ENCODE measurements at regions not wholly inside any gene's neighbourhood (a gene's known extent, or its start where the extent isn't known, plus 50 kb on each side); places are given as distances from the start of the nearest gene placed in this dataset.

DNA sequence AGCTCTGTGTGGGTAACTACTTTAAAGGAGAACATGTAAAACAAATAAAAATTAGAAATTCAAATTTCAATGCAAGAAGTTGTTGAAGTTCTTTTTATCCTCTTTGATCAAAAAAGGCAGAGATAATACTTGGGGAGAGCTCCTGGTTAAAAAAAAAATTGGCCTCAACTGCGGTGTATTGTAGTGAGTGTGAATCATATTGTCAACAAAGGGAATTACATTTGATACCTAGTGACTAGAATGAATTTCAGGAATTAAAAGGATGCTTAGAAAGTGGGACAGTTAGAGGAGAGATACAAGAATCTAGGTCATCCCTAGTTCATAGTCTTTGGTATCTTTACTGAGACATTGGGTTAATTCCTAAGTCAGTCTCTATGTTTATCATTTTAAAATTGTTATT, 473.0 kb downstream of the CCDC85A start:
- H3K27ac ChIP-seq = no peak overlapping the region

DNA sequence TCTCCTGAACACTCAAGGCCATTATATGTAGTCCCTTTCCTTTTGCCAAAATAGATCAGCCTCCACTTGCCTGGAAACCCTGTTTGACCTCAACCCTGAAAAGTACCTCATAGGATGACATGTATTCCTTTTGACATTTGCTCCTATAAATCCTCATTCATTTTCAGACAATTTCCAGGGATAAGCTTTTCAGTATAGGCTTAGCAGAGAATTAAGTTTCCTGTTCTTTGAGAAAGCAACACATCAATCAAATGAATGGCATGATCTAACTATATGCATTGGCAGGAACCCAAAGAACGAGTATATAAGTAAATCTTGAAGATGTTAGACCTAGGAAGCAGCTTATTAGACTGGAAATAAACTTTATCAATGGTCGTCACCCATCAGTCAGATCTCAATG, 483.0 kb downstream of the CCDC85A start:
- in situ Hi-C loops (cut with MboI; ENCODE audit: low pct_unique_long_range_greater_than_20kb in 2 of 9, low sequenced_read_pairs in 9 of 9, unreplicated experiment in 9 of 9) = no loop called here
- WGBS, 10 experiments = 13 to 69% (median 41%) methylated on average over 1 to 2 of the region's 2 CpGs
- Histone ChIP-seq H3K27ac (no peak overlapping the region), H3K4me1 (replicated peaks in 1 of 2) (no peaks in the 10 kb centered on the region), H3K4me3 (no peak overlapping the region)
- no peak for ATAC-seq (replicated peaks in 6 of 8)

More for the DNA sequence above, 473.0 kb downstream of the CCDC85A start:
- 31 to 100% (median 100%) methylated on average over 1 of the region's 1 CpG for WGBS, 10 experiments
- in situ Hi-C loops (cut with MboI; ENCODE audit: low pct_unique_long_range_greater_than_20kb in 2 of 9, low sequenced_read_pairs in 9 of 9, unreplicated experiment in 9 of 9) = no loop called here
- no peak overlapping the region for H3K4me3 ChIP-seq
- ATAC-seq (replicated peaks in 6 of 8) = no peak
- no peaks in the 10 kb centered on the region for H3K4me1 ChIP-seq (replicated peaks in 1 of 2)

DNA sequence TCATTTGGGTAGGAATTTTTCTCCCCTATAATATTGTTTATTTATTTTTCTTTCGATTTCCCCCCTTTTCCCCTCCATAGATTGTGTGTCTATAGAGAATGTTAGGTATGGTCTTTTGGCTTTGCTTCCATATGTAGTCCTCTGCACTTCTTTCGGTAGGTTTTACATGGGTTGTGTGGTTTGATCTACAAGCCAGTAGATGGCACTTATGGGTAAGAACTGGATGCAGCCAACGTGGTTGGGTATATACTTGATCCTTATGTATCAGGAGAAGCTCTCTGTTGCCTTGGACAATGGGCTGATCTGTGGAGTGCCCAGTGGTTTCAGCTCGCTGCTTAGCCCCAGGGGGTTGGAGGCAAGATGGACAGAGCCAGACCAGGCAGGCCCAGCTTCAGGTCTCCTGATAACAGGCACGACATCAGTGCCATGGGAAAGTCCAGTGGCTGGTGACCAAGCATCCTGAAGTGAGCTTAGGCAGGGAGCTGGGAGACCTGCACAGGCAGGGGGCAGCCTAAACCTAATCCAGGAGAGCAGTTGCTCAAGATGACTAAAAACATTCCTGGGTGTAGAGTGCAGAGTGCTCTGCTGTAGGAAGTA, 488.3 kb downstream of the CCDC85A start:
- WGBS, 10 experiments = 0 to 100% (median 28%) methylated on average over 1 to 5 of the region's 5 CpGs; no CpG with 5 or more reads in 1 of the 10 experiments
- H3K27ac ChIP-seq = no peak overlapping the region
- no peak for ATAC-seq (replicated peaks in 6 of 8)
- H3K4me3 ChIP-seq = no peak overlapping the region
- in situ Hi-C loops (cut with MboI; ENCODE audit: low pct_unique_long_range_greater_than_20kb in 2 of 9, low sequenced_read_pairs in 9 of 9, unreplicated experiment in 9 of 9) = no loop called here
- H3K4me1 ChIP-seq (replicated peaks in 1 of 2) = no peaks in the 10 kb centered on the region

DNA sequence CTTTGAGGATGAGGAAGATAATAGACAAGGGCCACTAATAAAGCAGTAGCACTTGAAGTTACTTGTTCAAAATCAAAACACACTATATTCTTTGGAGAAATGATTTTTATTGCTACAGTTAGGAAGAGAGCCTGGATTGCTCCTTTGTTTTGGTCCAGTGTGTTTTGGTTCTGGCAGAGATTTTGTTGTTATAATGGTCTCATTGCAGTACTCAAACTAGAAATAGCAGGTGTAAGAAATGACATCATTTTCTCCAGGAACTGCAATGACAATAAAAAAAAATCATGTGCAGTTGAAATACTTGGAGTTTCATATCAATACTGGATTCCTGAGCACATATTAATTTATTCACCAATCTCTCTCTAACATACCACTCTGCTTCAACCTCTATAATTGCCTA, 490.3 kb downstream of the CCDC85A start:
- in situ Hi-C loops (cut with MboI; ENCODE audit: low pct_unique_long_range_greater_than_20kb in 2 of 9, low sequenced_read_pairs in 9 of 9, unreplicated experiment in 9 of 9) = no loop called here
- H3K4me3 ChIP-seq = no peak overlapping the region
- no peak for ATAC-seq (replicated peaks in 6 of 8)
- H3K27ac ChIP-seq = no peak overlapping the region
- H3K4me1 ChIP-seq (replicated peaks in 1 of 2) = no peaks in the 10 kb centered on the region

DNA sequence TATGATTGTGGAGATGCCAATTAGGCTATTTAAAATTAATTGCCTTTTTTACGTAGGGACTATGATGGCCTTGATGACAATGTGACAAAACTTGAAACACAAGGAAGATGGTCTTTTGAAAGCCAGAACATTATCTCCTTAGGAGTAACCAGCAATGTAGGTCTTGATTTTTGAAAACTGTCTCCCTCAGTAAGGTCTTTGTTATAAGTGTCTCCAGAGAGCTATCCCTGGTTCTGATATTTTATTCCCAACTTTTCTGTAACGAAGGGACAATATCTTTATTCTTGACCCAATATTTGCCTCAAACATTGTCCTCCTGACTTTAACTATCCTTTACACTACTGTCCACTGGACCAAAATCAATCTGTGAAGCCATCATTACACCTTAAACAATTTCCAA, 493.2 kb downstream of the CCDC85A start:
- Histone ChIP-seq H3K4me1 (replicated peaks in 1 of 2) (no peaks in the 10 kb centered on the region), H3K27ac (no peak overlapping the region), H3K4me3 (no peak overlapping the region)
- WGBS, 10 experiments = 17 to 100% (median 86%) methylated on average over 1 to 2 of the region's 2 CpGs
- in situ Hi-C loops (cut with MboI; ENCODE audit: low pct_unique_long_range_greater_than_20kb in 2 of 9, low sequenced_read_pairs in 9 of 9, unreplicated experiment in 9 of 9) = no loop called here
- no peak for ATAC-seq (replicated peaks in 6 of 8)

DNA sequence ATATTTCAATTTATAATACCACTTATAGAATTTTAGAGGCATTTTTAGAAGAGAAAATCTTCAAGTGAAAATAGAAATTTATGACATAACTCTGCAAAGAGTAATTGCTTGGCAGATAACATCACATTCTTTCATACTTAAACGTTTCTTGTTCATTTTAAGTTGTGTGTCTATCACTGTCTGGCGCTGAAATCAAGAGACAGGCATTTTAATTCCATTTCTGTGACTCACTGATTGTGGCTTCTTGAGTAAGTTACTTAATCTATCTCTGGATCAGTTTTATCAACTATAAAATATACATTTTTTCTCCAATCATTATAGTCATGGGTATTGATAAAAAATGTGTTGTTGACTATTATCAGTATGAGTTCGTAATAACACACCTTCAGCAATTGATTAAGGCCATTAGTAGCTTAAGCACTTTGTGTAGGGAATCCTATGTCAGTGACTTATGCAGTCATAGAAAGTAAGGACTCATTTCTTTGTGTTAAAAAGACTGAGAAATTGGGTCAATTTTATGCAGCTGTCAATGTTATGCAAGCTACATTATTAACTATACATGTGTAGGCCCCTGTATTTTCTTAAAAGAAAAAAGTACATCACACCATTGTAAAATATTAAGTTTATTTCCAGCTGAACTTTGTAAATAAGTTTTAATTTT, 497.3 kb downstream of the CCDC85A start:
- no peak overlapping the region for H3K4me3 ChIP-seq
- WGBS, 10 experiments = 4 to 97% (median 83%) methylated on average over 2 to 3 of the region's 3 CpGs
- no peak for ATAC-seq (replicated peaks in 6 of 8)
- in situ Hi-C loops (cut with MboI; ENCODE audit: low pct_unique_long_range_greater_than_20kb in 2 of 9, low sequenced_read_pairs in 9 of 9, unreplicated experiment in 9 of 9) = no loop called here
- H3K4me1 ChIP-seq (replicated peaks in 1 of 2) = peaks cover 6 to 8% of the 10 kb centered on the region in 2 donors
- H3K27ac ChIP-seq = no peak overlapping the region

DNA sequence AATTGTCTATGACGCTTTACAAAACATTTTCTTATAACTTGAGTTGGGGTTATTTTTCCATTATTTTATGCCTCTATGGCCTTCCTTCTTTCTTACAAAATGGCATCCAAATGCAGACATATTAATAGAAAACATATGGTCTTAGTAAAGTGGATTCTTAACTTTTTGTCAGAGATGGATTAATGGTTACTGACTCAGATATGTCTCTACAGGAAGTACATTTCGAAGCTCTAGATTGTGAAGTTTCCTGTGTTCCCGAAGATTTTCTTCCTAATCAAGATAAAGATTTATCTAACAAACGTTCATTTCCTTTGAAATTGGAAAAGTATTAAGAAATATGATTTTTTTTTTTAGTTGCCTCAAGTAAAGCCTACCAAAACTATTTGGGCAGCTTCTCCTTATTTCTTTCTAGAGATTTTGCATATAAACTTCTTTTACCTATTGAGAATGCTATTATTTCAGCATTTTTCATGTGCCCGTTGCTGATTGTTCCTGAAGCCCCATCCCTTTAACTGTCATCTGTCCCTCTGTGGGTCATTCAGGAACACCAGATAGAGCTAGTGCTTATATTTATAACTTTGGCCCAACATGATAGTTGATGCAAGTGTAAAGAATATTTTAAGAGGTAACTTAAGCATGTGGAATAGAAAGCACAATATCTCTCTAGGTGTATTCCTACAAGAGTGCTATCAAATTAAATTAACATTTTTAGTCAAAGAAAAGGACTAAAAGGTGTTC, 498.0 kb downstream of the CCDC85A start:
- H3K4me3 ChIP-seq = no peak overlapping the region
- ATAC-seq (replicated peaks in 6 of 8) = no peak
- no peak overlapping the region for H3K27ac ChIP-seq
- in situ Hi-C loops (cut with MboI; ENCODE audit: low pct_unique_long_range_greater_than_20kb in 2 of 9, low sequenced_read_pairs in 9 of 9, unreplicated experiment in 9 of 9) = no loop called here
- 9 to 100% (median 76%) methylated on average over 2 to 5 of the region's 5 CpGs for WGBS, 10 experiments
- H3K4me1 ChIP-seq (replicated peaks in 1 of 2) = peaks cover 6 to 8% of the 10 kb centered on the region in 2 donors

DNA sequence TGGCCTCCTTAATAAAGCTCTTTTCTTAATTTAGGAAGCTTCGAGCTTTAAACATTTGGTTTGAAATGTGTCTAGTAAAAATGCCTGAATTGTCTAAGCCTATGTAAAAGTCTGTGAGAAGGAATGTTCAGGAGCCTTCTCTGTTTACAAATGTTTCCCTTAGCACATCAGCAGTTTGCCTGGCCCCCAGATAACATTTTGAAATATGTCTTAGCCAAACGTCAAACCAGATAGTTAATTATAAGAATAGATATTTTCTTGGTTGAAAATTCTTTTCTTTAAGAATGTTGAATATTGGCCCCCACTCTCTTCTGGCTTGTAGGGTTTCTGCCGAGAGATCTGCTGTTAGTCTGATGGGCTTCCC, 498.6 kb downstream of the CCDC85A start:
- H3K4me3 ChIP-seq = no peak overlapping the region
- no peak for ATAC-seq (replicated peaks in 6 of 8)
- in situ Hi-C loops (cut with MboI; ENCODE audit: low pct_unique_long_range_greater_than_20kb in 2 of 9, low sequenced_read_pairs in 9 of 9, unreplicated experiment in 9 of 9) = no loop called here
- WGBS, 10 experiments = 40 to 100% (median 60%) methylated on average over 1 to 2 of the region's 3 CpGs; no CpG with 5 or more reads in 3 of the 10 experiments
- H3K4me1 ChIP-seq (replicated peaks in 1 of 2) = peaks cover 6 to 8% of the 10 kb centered on the region in 2 donors
- H3K27ac ChIP-seq = no peak overlapping the region

DNA sequence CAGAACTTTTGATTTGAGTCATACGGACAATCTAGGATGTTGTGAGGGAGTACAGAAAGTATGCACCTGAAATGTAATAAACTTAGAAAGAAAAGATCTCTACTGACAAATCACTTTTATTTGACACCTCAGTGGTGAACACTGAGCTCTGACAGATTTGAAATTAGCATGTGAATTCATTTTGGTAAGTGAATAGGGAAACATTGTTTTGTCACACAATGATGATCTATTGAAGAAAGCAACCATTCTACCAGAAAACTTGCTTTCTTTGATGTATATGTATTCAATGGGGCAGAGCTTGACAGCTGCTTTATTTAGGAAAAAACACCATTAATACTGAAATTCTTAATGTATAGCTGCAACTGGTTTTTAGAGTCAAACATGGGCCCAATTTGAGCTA, 500.5 kb downstream of the CCDC85A start:
- Histone ChIP-seq H3K27ac (no peak overlapping the region), H3K4me3 (no peak overlapping the region), H3K4me1 (replicated peaks in 1 of 2) (peaks cover 6 to 8% of the 10 kb centered on the region in 2 donors)
- 25 to 100% (median 39%) methylated on average over 1 of the region's 1 CpG for whole genome bisulfite sequencing, 10 experiments
- ATAC-seq (replicated peaks in 6 of 8) = peak in 5 of 8 experiments; percentile 24 to 77 (median 58)
- in situ Hi-C loops (cut with MboI; ENCODE audit: low pct_unique_long_range_greater_than_20kb in 2 of 9, low sequenced_read_pairs in 9 of 9, unreplicated experiment in 9 of 9) = no loop called here

DNA sequence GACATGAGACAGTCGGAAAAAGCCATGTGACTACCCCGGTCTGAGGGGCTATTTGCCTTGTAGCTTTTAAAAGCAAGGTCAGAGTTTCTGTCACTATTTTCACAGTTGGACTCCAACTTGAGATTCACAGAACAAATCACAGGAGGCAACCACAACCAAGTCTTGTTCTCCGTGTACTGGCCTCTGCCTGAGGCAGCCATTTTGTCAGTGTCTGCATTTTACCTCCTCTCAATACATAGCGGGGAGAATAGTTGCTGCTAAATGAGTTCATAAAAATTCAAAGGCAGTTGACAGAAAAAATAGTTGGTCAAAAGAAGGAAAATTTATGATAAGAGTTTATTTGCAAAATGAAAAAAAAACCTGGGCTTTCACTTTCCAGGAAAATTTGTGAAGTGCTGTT, 501.4 kb downstream of the CCDC85A start:
- 36 to 100% (median 87%) methylated on average over 1 to 4 of the region's 4 CpGs; no CpG with 5 or more reads in 1 of the 10 experiments for WGBS, 10 experiments
- no peak for ATAC-seq (replicated peaks in 6 of 8)
- Histone ChIP-seq H3K4me1 (replicated peaks in 1 of 2) (peaks cover 6 to 8% of the 10 kb centered on the region in 2 donors), H3K27ac (peak overlapping the region in 1 of 2 donors; percentile 45), H3K4me3 (no peak overlapping the region)
- in situ Hi-C loops (cut with MboI; ENCODE audit: low pct_unique_long_range_greater_than_20kb in 2 of 9, low sequenced_read_pairs in 9 of 9, unreplicated experiment in 9 of 9) = no loop called here

DNA sequence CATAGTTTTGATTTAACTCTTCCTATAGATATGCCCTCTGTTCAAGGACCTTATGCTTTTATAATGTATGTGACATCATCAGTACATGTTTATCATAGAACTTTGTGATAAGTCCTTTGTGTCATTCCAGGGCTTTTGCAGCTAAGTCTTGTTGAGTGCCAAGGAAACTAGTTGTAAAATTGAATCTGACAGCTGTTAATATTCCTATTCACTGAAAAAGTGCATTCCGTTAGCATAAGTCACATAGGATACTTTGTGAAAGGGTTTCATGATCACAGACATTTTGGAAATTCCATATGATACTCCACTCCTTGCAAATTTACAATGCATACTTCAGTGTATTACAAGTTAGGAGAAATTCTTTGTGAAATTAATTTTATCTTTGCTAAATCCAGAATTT, 503.4 kb downstream of the CCDC85A start:
- in situ Hi-C loops (cut with MboI; ENCODE audit: low pct_unique_long_range_greater_than_20kb in 2 of 9, low sequenced_read_pairs in 9 of 9, unreplicated experiment in 9 of 9) = no loop called here

DNA sequence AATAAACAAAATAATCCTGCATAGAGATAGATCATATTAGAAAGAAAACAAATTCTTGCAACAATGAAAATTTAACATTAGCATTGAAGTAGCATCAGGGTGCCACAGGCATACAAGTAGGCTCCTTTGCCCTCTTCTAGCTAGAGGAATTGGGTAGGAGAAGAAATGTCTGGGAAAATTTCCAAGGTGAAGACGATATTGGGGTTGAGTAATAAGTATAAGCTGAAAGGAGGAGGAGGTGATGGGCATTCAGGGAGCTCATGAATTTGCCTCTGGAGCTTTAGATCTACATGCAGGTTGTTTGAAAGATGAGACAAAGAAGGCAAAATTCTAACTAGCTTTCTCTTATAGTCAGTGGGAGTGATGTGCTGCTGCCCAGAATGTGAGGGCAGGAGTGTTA, 504.9 kb downstream of the CCDC85A start:
- Histone ChIP-seq H3K4me3 (no peak overlapping the region), H3K4me1 (replicated peaks in 1 of 2) (peaks cover 6 to 8% of the 10 kb centered on the region in 2 donors), H3K27ac (no peak overlapping the region)
- WGBS, 10 experiments = 0 to 86% (median 80%) methylated on average over 1 of the region's 1 CpG; no CpG with 5 or more reads in 3 of the 10 experiments
- ATAC-seq (replicated peaks in 6 of 8) = no peak
- in situ Hi-C loops (cut with MboI; ENCODE audit: low pct_unique_long_range_greater_than_20kb in 2 of 9, low sequenced_read_pairs in 9 of 9, unreplicated experiment in 9 of 9) = no loop called here

More for the DNA sequence above, 503.4 kb downstream of the CCDC85A start:
- 0 to 100% (median 96%) methylated on average over 1 of the region's 1 CpG; no CpG with 5 or more reads in 4 of the 10 experiments for WGBS, 10 experiments
- ATAC-seq (replicated peaks in 6 of 8) = no peak
- peaks cover 6 to 8% of the 10 kb centered on the region in 2 donors for H3K4me1 ChIP-seq (replicated peaks in 1 of 2)
- H3K27ac ChIP-seq = no peak overlapping the region
- no peak overlapping the region for H3K4me3 ChIP-seq

DNA sequence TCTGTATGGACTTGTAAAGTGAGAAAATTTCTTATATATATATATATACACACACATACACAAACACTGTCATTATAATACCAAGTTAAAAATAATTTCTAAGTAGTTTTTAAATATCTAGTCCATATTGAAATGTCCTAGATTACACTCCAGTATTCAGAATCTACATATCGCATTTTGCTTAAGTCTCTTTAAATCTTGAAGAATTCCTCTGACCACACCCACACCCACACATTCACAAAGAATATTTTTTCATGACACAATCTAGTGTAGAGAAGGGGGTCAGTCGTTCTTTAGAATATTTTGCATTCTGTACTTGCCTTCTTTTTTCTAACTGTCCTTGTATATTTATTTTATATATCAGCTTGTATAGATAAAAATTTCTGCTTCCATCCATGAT, 509.7 kb downstream of the CCDC85A start:
- 0 to 100% (median 68%) methylated on average over 1 to 2 of the region's 2 CpGs; no CpG with 5 or more reads in 1 of the 10 experiments for WGBS, 10 experiments
- in situ Hi-C loops (cut with MboI; ENCODE audit: low pct_unique_long_range_greater_than_20kb in 2 of 9, low sequenced_read_pairs in 9 of 9, unreplicated experiment in 9 of 9) = no loop called here
- H3K4me1 ChIP-seq (replicated peaks in 1 of 2) = no peaks in the 10 kb centered on the region
- peak in 3 of 8 experiments; percentile 31 to 71 (median 54) for ATAC-seq (replicated peaks in 6 of 8)
- H3K27ac ChIP-seq = no peak overlapping the region
- no peak overlapping the region for H3K4me3 ChIP-seq
